ENCODE measurements at regions not wholly inside any gene's neighbourhood (a gene's known extent, or its start where the extent isn't known, plus 50 kb on each side); places are given as distances from the start of the nearest gene placed in this dataset.
A peak's percentile ranks its signal among the peaks of the same experiment; 100 is the strongest.

DNA sequence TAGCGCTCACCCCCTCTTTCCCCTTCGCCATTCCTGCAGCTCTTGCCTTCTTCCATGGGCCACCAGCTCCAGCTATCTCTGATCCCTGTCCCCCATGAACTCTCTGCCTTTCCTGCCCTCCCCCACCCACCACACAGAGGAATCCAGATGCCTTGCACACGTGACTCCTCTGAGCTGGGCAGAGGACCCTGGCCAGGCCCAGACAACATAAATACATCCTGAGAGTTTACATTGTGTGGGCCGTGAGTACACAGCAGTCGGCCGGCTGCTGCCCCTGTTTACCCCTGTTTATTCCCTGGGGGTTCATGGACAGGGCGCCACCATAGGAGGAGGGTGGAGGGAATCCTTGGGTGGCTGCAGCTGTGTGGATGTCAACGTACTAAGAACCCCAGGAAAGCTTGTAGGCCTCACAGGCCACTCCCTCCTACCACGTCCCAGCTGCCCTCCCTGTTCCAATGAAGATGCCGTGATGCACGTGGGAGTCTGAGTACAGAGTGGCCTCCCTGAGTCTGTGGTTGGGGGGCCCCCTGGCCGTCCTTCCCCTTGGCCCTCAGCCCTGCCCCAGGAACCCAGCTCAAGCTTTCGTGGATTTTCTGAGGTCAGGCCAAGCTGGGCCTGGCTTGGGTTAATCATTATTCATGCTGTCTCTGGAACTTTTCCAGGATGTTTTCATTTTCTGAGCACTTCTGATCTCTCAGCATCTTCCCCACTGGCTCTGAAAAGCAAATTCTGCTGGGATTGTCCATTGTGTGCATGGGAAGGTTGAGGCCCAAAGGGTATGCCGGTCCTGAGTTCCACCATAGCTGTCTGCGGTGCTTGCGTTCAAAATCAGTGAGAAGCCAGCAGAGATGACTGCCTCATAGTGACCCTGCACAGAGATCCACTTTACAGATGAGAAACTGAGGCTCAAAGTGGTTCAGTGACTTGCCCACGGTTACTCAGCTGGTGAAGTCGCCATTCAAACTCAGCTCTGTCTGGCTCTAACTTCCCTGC, 136.3 kb downstream of the MRPL14 start (continued):
- TF ChIP-seq ZNF175 (CRISPR knock-in tag; IDR thresholded peaks at IDR 0.05; ENCODE audit: low read depth), result 0 out of 2 replicates have a peak, but pooled peaks have one; percentile 56
- no peak for TF ChIP-seq HEY1 (CRISPR knock-in tag; IDR thresholded peaks at IDR 0.05; ENCODE audit: borderline replicate concordance)
- TF ChIP-seq MAZ (CRISPR knock-in tag; conservative IDR thresholded peaks at IDR 0.05 in 1 of 2, IDR thresholded peaks at IDR 0.05 in 1 of 2), result peak; percentile 46 to 49; a peak in 2 of 4 replicates
- TF ChIP-seq, protein P1, sequence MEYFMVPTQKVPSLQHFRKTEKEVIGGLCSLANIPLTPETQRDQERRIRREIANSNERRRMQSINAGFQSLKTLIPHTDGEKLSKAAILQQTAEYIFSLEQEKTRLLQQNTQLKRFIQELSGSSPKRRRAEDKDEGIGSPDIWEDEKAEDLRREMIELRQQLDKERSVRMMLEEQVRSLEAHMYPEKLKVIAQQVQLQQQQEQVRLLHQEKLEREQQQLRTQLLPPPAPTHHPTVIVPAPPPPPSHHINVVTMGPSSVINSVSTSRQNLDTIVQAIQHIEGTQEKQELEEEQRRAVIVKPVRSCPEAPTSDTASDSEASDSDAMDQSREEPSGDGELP (CRISPR knock-in tag; IDR thresholded peaks at IDR 0.05; ENCODE audit: borderline replicate concordance), result peak; percentile 47; the same call in 1 of the 2 replicates
- peak; percentile 52; the same call in 1 of the 2 replicates for TF ChIP-seq L3MBTL2 (IDR thresholded peaks at IDR 0.05)
- no peak for TF ChIP-seq TRIM24 (IDR thresholded peaks at IDR 0.05)
- peak; percentile 66 for TF ChIP-seq RAD51 (IDR thresholded peaks at IDR 0.05; ENCODE audit: borderline replicate concordance, low read depth)

DNA sequence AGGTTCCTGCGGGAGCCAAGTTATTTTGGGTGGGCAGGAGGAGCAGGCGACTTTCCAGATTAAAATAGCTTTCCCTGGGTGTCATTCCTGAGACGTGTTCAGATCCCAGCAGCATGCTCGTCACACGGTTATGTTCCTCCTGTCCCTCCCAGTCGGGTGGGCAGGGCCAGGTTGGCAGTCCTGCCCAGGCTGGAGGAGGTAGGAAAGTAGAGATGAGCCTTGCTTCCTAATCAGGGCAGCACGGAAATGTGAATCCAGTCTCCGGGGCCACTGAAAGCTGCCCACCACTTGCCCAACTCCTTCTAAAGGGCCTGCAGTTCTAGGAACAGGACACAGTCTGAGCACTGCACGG, 137.0 kb downstream of the MRPL14 start:
- FAIRE-seq, result no peak
- Histone ChIP-seq H3K4me1 (replicated peaks in 1 of 2; ENCODE audit: control insufficient read depth in 2 of 2, insufficient read depth in 2 of 2, low read length in 2 of 2) (peaks cover 47 to 60% of the 10 kb centered on the region in 2 experiments), H3K27ac (ENCODE audit: extremely low read depth, low read depth, low read length) (no peak overlapping the region), H3K27me3 (ENCODE audit: control insufficient read depth in 2 of 2, insufficient read depth in 2 of 2, low read length in 2 of 2) (no peaks in the 10 kb centered on the region), H3K9ac (ENCODE audit: insufficient read depth in 1 of 2, low read depth in 2 of 2, low read length in 2 of 2) (peak overlapping the region; percentile 33 to 39; a peak in 3 of 4 replicates), H3K36me3 (ENCODE audit: control insufficient read depth, insufficient read depth, low read length) (no peaks in the 10 kb centered on the region), H3K9me3 (replicated peaks; ENCODE audit: control insufficient read depth, insufficient read depth, low read depth, low read length) (no peaks in the 10 kb centered on the region), H4K20me1 (replicated peaks; ENCODE audit: control insufficient read depth, insufficient read depth, low read length) (no peaks in the 10 kb centered on the region), H3K4me2 (ENCODE audit: insufficient read depth, low read length) (no peak overlapping the region; the same call in 1 of the 2 replicates), H2AFZ (ENCODE audit: low read depth, low read length) (peak overlapping the region; percentile 71), H3K9me1 (ENCODE audit: control insufficient read depth, insufficient read depth, low read length) (no peaks in the 10 kb centered on the region), H3K79me2 (ENCODE audit: control insufficient read depth, insufficient read depth, low read length) (no peaks in the 10 kb centered on the region), H3K4me3 (no peak overlapping the region)
- POLR2A ChIA-PET, result interaction anchor here (0.5 to 1.7 kb wide), 6 partner anchors 14 to 450 kb away, joined by 3 to 5 read pairs (median 3); no protein-coding TSS in a partner anchor
- in situ Hi-C loops (cut with MboI) (no loop called here), intact Hi-C loops (cut with micrococcal nuclease) (no loop called here)
- WGBS (ENCODE audit: insufficient coverage, low coverage, missing lambda C conversion rate), result 57% methylated on average over 9 of the region's 9 CpGs
- BruUV-seq (replicated peaks), result no TSS peak
- CTCF ChIA-PET (ENCODE audit: low intra/inter-chr PET ratio), result no interaction called here
- no peak for ATAC-seq
- no peak for DNase-seq (ENCODE audit: extremely low read depth in 1 of 4, low spot score in 3 of 4)

Measured in K562 (cell line).